GM21360 (cell line): ENCODE measurements at regions not wholly inside any gene's neighbourhood (a gene's known extent, or its start where the extent isn't known, plus 50 kb on each side); places are given as distances from the start of the nearest gene placed in this dataset.

Source experiments
- ATAC-seq: cut with Tn5 transposase; IDR thresholded peaks from one replicate; pipeline ENCODE4 v1.9.1; 2021; ENCODE audit warnings: mild to moderate bottlenecking, moderate library complexity; ENCODE audit not compliant: unreplicated experiment

DNA sequence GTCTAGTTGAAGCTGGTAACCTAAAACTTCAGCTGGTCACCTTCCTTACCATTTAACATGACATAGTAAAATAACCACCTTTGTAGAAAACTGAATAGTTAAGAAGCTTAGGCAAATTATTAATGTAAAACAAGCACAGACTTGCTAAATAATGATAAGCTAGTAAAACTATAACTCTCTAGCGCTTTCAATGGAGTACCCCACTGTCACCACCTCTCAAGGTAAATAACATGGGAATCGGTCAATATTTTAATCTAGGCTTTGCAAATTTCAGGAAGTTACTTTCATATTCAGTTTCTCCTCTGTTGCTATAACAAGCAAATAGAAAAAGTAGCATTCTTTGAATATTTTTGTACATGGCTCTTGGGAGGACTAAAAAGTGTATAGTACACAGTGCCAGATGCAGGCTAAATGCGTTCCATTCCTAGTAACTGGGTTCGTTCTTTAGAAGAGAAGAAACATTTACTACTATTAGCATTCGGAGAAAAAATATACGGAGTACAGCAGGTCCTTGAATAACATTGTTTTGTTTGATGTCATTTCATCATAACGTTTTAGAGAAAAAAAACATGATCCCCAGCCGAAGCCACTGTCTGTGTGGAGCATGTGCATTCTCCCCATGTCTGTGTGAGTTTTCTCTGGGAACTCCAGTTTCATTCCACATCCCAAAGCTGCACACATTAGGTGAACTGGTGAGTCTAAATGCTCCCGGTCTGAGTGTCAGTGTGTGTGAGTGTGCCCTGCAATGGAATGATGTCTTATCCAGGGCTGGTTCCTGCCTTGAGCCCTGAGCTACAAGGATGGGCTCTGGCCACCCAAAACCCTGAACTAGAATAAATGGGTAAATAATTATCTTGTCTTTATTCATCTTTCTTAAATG is 52.5 kb downstream of the EPRS1 start:
- ATAC-seq, result no peak

DNA sequence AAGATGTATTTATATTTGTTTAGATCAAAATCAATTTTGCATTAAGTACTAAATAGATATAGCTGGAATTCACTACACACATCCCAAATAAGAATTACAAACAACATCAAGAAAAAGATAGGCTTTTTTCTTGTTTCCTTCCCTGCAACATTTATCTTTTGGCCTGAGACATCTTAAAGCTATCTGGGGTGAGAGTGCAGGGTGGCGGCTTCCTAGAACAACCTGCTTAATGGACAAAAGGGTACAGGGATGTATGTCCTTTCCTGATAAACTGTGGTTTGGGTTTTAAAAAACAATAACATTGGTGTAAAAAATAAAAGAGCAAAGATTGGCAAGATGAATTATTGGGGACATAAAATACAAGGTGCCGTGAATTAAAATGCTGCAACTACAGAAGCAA is 54.4 kb downstream of the EPRS1 start:
- no peak for ATAC-seq

- ATAC-seq, result no peak
Measured at GRCh38 chr1:219991511-219991810, 54.8 kb downstream of the EPRS1 start.

DNA sequence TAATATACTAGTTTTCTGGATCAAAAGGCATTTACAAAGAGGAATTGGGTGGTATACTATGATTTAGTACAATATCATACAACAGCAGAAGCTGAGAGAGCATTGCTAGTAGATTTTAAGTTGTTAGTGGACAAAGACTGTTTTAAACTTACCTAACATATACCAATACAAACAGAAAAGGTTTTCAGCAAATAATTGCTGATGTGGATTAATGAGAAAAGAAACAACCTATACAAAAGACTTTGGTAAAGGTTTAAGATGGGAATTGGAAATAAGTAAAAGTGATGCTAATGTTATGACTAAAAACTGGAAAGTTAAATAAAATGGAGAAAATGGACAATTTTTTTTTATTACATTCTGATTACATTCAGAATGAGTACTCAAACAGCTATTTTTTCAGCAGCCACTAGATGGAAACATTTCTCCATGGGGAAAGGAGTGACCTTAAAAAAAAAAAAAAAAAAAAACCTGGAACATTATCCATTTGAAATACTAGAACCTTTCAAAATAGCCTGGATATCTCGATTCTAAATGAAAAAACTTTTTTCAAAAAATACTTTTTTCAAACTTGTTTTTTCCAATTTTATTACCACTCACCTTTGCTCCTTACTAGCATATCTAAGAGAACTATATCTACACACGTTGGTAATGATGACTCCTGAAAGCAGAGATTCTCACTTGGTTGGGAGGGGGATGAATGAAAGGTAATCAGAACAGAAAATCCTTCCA is 55.4 kb downstream of the EPRS1 start:
- ATAC-seq, result no peak

- no peak for ATAC-seq
Measured at GRCh38 chr1:219989766-219990165, 56.5 kb downstream of the EPRS1 start.

DNA sequence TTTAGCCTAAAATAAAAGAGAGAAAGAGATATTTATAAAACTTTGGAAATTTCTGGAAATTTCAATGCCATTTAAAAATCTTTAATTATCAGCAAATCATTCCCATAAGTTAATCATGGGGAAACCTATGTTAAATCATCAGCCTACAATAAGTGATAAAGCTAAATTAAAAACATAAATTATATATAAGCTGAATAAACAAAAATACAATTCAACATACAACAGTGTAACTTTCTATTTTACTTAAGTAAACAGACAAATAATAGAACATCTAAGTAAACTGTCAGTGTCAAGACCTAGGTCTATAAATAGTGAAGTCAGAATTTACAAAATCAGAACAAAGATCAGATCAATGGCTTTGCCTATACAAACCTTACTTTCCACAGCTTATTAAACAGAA is 57.5 kb downstream of the EPRS1 start:
- no peak for ATAC-seq

GRCh38 chr1:219988387-219988786 is 57.9 kb downstream of the EPRS1 start:
- ATAC-seq, result no peak

DNA sequence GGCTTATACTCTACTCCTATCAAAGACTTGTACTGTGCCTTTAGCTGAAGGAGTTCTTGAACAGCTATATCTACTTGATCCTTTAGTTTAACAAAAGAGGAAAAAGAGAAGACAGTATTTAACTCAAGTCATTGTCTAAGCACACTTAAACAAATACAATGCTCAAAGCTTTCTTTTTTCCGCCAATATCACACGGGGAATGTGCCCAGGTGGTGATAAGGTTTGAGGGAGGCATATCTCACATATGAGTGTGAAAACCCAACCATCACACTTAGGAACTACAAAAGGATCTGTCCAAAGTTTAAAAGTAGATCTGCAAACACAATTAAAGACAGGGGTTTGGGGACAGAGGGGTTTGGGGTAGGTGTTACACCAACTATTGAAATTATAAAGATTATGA is 59.0 kb upstream of the SLC30A10 start:
- no peak for ATAC-seq

DNA sequence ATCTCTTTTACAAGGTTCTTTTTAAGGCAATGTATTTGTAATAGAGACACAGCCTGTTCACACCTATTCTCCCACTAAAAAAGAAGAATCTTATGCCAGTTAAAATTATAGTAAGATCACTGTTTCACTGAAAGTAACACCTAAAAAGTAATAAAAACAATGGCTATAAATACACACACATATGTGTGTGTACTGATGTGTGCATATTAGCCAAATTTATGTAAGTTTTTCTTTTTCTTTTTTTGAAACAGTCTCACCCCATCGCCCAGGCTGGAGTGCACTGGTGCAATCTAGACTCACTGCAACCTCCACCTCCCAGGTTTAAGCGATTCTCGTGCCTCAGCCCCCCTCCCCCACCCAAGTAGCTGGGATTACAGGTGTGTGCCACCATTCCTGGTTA is 56.8 kb upstream of the SLC30A10 start:
- ATAC-seq, result peak; percentile 52
